ENCODE measurements at regions not wholly inside any gene's neighbourhood (a gene's known extent, or its start where the extent isn't known, plus 50 kb on each side); places are given as distances from the start of the nearest gene placed in this dataset.

- no peak overlapping the region for H3K27ac ChIP-seq (ENCODE audit: extremely low read depth, low read depth, low read length)
- H3K4me3 ChIP-seq (ENCODE audit: low read depth, low read length): no peak overlapping the region
- ChIA-PET CTCF (interaction anchor here (0.6 kb wide), 1 partner anchor 1369 kb away, joined by 3 read pairs; no protein-coding TSS in a partner anchor), POLR2A (no interaction called here)
- no peaks in the 10 kb centered on the region for H3K4me1 ChIP-seq (ENCODE audit: control insufficient read depth, insufficient read depth, low read length)
- H3K9me3 ChIP-seq (ENCODE audit: control insufficient read depth, insufficient read depth, low read depth, low read length): no peaks in the 10 kb centered on the region
- H3K36me3 ChIP-seq (ENCODE audit: control insufficient read depth in 2 of 2, insufficient read depth in 1 of 2, low read length in 2 of 2): no peaks in the 10 kb centered on the region
- no peak for TF ChIP-seq SP2 (tag by site-specific recombination; IDR thresholded peaks at IDR 0.05)
- no peak for TF ChIP-seq ZNF133 (tag by site-specific recombination; IDR thresholded peaks at IDR 0.05)
- TF ChIP-seq, protein P1, sequence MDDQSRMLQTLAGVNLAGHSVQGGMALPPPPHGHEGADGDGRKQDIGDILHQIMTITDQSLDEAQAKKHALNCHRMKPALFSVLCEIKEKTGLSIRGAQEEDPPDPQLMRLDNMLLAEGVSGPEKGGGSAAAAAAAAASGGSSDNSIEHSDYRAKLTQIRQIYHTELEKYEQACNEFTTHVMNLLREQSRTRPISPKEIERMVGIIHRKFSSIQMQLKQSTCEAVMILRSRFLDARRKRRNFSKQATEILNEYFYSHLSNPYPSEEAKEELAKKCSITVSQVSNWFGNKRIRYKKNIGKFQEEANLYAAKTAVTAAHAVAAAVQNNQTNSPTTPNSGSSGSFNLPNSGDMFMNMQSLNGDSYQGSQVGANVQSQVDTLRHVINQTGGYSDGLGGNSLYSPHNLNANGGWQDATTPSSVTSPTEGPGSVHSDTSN (CRISPR knock-in tag; IDR thresholded peaks at IDR 0.05): no peak
- no peak for TF ChIP-seq ZNF558 (tag by site-specific recombination; IDR thresholded peaks at IDR 0.05)
- no peak for TF ChIP-seq ZNF140 (tag by site-specific recombination; IDR thresholded peaks at IDR 0.05)
- no peak for TF ChIP-seq ZBTB7A (tag by site-specific recombination; IDR thresholded peaks at IDR 0.05; ENCODE audit: low read depth)
- no peak for TF ChIP-seq ZNF692 (tag by site-specific recombination; IDR thresholded peaks at IDR 0.05)
- no peak for TF ChIP-seq ZNF426 (tag by site-specific recombination; IDR thresholded peaks at IDR 0.05)
- TF ChIP-seq ZNF626 (tag by site-specific recombination; IDR thresholded peaks at IDR 0.05): no peak
Measured at GRCh38 chr3:83454353-83454752, 1504.4 kb upstream of the CADM2 start.

DNA sequence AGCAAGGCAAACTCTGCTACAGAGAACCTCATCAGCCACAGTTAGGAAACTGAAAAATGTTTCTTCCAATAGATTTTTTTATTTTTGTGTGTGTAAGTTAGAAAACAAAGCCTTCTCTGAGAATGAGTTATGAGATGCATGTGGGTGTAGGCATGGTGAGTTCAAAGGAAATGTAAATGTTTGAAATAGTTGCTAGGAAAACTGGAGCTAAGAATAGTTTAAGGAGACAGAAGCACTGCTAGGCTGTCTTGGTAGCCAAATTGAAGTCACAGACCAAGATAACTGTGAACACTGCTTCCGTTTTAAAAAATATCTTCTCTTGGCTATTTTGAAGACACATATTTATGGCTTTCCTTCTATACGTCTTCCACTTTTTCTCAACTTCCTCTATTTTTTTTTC, 1501.2 kb upstream of the CADM2 start:
- POLR2A ChIA-PET: no interaction called here
- CTCF ChIA-PET: no interaction called here
- Histone ChIP-seq H3K36me3 (ENCODE audit: control insufficient read depth in 2 of 2, insufficient read depth in 1 of 2, low read length in 2 of 2) (no peaks in the 10 kb centered on the region), H3K4me1 (ENCODE audit: control insufficient read depth, insufficient read depth, low read length) (no peaks in the 10 kb centered on the region), H3K4me3 (ENCODE audit: low read depth, low read length) (no peak overlapping the region), H3K27ac (ENCODE audit: extremely low read depth, low read depth, low read length) (no peak overlapping the region), H3K9me3 (ENCODE audit: control insufficient read depth, insufficient read depth, low read depth, low read length) (no peaks in the 10 kb centered on the region)
- TF ChIP-seq ZNF146 (tag by site-specific recombination; IDR thresholded peaks at IDR 0.05) (no peak), GLI4 (tag by site-specific recombination; IDR thresholded peaks at IDR 0.05) (no peak), ZNF600 (tag by site-specific recombination; IDR thresholded peaks at IDR 0.05) (no peak), ZNF169 (tag by site-specific recombination; IDR thresholded peaks at IDR 0.05) (no peak), OSR2 (tag by site-specific recombination; IDR thresholded peaks at IDR 0.05) (no peak), ZFP41 (tag by site-specific recombination; IDR thresholded peaks at IDR 0.05; ENCODE audit: borderline replicate concordance) (no peak), ZBTB21 (tag by site-specific recombination; IDR thresholded peaks at IDR 0.05) (no peak), ZSCAN23 (tag by site-specific recombination; IDR thresholded peaks at IDR 0.05) (no peak), ZBTB20 (tag by site-specific recombination; IDR thresholded peaks at IDR 0.05) (no peak), BCL11B (tag by site-specific recombination; IDR thresholded peaks at IDR 0.05; ENCODE audit: low read depth) (no peak), ZNF626 (tag by site-specific recombination; IDR thresholded peaks at IDR 0.05) (no peak)
- TF ChIP-seq, protein P2, sequence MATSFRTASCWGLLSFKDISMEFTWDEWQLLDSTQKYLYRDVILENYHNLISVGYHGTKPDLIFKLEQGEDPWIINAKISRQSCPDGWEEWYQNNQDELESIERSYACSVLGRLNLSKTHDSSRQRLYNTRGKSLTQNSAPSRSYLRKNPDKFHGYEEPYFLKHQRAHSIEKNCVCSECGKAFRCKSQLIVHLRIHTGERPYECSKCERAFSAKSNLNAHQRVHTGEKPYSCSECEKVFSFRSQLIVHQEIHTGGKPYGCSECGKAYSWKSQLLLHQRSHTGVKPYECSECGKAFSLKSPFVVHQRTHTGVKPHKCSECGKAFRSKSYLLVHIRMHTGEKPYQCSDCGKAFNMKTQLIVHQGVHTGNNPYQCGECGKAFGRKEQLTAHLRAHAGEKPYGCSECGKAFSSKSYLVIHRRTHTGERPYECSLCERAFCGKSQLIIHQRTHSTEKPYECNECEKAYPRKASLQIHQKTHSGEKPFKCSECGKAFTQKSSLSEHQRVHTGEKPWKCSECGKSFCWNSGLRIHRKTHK (tag by site-specific recombination; IDR thresholded peaks at IDR 0.05): no peak
- TF ChIP-seq, protein P3, sequence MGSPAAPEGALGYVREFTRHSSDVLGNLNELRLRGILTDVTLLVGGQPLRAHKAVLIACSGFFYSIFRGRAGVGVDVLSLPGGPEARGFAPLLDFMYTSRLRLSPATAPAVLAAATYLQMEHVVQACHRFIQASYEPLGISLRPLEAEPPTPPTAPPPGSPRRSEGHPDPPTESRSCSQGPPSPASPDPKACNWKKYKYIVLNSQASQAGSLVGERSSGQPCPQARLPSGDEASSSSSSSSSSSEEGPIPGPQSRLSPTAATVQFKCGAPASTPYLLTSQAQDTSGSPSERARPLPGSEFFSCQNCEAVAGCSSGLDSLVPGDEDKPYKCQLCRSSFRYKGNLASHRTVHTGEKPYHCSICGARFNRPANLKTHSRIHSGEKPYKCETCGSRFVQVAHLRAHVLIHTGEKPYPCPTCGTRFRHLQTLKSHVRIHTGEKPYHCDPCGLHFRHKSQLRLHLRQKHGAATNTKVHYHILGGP (tag by site-specific recombination; IDR thresholded peaks at IDR 0.05): no peak

All from HEK293 (cell line).